ENCODE measurements at regions not wholly inside any gene's neighbourhood (a gene's known extent, or its start where the extent isn't known, plus 50 kb on each side); places are given as distances from the start of the nearest gene placed in this dataset.

DNA sequence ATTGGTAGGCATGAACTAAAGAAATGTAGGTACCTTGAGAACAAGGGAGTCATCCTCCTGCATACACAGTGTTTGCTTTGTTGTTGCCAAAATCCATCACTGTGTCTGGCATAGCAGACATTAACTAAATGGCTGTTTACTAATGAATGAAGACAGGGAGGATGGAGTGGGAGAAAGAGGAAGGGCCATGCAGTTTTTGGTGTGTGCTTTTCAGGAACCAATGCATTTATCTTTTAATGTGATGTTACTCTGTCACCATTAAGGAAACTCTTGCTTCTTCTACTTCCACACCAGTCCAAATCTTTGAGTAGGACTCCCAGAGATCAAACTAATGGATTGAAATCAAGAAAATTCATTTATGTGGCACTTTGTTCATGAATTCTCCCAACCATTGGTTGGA is 55.6 kb upstream of the DUSP10 start:
- TF ChIP-seq, protein P1, sequence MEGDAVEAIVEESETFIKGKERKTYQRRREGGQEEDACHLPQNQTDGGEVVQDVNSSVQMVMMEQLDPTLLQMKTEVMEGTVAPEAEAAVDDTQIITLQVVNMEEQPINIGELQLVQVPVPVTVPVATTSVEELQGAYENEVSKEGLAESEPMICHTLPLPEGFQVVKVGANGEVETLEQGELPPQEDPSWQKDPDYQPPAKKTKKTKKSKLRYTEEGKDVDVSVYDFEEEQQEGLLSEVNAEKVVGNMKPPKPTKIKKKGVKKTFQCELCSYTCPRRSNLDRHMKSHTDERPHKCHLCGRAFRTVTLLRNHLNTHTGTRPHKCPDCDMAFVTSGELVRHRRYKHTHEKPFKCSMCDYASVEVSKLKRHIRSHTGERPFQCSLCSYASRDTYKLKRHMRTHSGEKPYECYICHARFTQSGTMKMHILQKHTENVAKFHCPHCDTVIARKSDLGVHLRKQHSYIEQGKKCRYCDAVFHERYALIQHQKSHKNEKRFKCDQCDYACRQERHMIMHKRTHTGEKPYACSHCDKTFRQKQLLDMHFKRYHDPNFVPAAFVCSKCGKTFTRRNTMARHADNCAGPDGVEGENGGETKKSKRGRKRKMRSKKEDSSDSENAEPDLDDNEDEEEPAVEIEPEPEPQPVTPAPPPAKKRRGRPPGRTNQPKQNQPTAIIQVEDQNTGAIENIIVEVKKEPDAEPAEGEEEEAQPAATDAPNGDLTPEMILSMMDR (IDR thresholded peaks at IDR 0.05) = no peak
- TF ChIP-seq POLR2A (IDR thresholded peaks at IDR 0.05) = no peak
